Stimulated activated CD4-positive, alpha-beta T cell treated with anti-CD3 and anti-CD28 coated beads, Interleukin-12 subunit alpha, Interleukin-12 subunit beta, amount 100 ng/mL, for 48 hours (primary cell): ENCODE measurements at regions not wholly inside any gene's neighbourhood (a gene's known extent, or its start where the extent isn't known, plus 50 kb on each side); places are given as distances from the start of the nearest gene placed in this dataset.

Source experiments
- DNase-seq, 3 donors: peaks; one replicate each; pipeline ENCODE4 v3.0.0-alpha.2; 2020; ENCODE audit warnings: low read depth in 2 of 3, low spot score in 1 of 3

DNA sequence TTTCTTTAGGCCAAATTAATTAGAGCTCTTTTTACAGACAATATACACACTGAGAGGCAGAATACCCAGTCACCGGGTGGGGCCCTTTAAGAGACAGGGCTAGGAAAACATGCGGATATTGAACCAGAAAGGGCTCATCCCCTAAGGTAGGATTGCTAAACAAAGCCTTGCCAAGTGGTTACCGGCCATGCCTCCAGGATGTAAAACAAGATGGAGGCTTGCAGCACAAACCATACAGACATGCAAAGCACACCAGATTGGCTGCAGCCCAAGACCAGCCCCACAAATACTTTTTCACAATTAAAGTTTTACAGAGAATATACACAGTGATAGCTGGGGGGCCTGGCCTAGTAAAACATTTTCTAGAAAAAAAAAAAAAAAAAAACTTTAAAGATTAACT lies 210.0 kb downstream of the KLHL4 start:
- no peak for DNase-seq

DNA sequence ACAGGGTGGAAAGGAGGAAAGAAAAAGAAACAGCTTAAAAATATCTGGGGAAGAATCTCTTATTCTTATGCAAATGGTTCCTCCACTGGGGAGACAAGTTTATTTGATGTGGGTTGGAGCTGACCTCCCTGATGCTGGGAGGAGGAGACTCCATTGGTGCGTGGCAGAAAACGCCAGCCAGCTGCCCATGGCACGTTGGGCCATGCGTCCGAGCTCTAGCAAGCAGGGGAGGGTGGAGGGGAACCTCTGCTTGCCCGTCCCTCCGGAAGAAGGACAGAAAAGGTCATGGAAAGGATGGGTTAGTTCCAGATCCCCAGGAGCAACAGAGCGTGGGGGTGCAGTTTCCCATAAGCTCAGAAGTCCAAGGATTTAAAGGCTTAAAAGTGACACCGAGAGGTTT lies 210.4 kb downstream of the KLHL4 start:
- no peak for DNase-seq

DNA sequence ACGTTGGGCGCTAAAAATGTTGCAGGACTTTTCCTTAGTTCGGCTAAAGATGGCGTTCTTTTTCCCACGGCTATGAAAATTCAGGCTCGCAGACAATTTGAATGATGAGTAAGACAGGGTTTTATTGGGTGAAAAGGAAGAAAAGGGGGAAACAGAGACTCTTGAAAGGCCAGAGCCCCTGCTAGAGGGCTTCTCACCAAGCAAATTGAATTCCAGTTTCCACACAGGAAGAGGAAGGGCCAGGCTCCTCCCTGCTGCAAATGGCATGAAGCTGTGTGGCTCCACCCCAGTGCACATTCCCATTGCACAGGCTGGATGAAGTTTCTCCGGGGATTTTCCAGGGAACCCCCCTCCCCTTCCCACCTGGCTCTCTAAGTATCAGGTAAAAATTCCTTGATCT lies 210.9 kb downstream of the KLHL4 start:
- DNase-seq = no peak

DNA sequence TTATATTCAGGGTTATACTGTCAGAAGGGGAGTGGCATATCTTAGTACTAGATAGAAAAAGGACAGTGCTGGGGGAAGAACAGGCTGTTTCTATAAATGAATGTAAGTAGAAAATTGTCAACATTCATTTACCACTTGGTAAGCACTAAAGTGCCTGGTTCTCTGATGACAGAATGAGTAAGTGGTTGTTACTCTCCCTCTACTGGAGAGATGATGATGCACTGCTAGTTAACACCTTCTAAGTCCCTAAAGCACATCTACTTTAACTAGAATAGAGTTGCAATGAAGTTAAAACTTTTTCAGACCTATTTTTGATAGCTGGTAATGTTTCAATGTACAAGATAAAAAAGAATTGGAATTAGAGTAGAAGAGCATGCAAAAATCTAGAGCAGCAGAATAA lies 214.5 kb downstream of the KLHL4 start:
- DNase-seq = no peak

DNA sequence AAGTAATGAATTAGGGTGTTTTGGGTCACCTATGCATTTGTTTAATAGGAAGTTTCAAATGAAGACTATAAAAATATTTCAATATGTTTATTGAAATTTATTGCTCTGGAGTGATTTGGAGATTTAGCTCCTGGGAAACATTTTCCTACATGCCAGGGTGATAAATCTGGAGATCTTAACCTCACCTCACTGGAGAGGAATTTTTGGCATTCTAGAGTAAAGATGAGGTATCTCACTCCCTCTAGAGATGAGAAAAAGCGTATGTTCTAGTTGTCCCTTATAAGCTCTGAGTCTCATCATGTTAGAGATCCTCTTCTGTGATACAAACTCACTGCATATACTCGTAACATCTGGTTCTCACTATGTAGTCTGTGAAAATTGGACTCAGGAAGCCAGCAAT lies 219.0 kb downstream of the KLHL4 start:
- no peak for DNase-seq

DNA sequence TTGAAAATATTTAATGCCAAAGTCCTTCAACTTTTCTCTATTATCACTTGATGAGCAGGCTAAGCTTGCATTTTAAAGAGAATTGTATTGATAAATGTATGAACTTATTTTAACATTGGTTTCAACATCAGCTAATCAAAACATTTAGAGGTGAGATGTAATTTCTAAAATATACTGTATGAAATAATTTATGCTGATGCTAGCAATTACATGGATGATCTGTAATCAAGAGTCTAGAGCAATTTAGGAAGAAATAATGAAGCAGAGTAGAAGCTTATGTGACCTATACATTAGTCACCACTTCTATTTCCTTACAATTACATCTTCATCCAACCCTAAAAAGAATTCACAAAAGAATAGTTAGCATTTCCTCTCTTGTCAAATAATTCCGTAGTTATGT lies 226.8 kb downstream of the KLHL4 start:
- DNase-seq = no peak

DNA sequence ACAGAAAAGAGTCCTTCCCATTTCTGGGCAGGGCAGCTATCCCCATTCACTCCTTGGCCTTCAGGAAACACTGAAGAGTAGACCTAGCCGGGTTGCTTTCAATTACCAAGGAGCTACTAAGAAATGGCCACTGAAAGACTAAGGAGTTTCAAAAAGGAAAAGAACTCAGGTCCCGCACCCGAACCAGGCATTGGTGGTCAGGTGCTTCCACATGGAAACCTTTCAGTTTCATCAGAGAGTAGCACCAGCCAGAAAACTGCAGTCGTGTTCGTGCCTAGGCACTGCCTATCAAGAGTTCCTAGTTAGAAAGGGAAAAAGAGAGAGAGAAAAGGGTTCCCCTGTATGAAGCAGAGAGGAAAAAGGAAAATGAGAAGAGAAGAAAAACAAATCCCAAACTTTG lies 237.9 kb downstream of the KLHL4 start:
- DNase-seq = no peak

DNA sequence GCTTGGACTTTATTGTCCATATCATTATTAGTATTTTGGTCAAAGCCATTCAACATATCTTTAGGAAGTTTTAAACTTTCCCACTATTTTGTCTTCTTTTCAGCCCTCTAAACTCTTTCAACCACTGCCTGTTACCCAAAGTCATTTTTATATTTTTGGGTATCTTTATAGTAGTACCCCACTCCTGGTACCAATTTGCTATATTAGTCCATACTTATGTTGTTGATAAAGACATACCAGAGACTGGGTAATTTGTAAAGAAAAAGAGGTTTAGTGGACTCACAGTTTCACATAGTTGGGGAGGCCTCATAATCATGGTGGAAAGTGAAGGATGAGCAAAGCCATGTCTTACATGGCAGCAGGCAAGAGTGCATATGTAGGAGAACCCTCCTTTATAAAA lies 271.4 kb downstream of the KLHL4 start:
- DNase-seq = no peak

DNA sequence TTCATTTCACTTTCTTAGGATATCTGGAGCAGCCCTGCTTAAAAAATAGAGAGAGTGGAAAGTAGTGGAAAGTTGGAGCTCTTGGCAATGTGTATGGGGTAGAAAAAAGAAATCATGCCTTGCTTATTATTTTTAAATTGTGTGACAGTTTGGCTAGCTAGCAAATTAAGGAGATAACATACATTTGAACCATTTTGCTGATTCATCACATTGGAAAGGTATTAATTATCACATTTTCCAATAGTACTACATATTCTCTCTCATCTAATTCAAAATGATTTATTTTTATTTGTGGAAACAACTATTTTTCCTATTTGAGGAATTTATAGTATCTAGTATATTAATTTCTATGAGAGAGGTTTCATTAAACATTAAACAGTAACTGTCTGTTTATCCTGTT lies 280.4 kb downstream of the KLHL4 start:
- DNase-seq = no peak

DNA sequence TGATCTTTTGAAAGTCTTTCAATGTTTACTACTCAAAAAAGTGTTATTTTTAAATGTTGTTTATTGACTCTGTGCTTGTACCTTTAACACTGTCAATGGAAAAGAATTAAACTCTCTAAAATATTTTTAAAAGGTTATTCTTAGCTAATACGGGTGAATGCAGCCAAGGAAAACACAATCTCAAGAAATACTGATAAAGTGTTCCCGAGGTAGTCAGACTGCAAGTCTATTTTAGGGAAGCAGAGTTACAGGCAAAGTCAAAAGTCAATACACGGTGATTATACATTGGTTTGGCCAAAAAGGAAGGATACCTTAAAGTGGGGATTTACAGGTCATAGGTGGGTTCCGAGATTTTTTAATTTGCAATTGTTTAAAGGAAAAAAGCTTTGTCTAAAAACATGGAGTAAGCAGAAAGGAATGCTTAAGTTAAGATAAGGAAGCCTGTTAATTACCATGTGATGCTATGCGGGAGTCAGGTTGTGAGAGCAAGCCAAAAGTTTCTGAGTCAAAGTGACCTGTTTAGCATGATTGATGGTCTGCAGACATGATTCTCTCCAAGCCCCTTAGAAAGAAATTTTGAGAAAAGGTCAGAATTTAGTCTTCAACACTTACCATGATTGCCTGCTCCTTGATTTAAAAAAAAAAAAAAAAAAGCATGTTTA lies 288.4 kb downstream of the KLHL4 start:
- DNase-seq = no peak

DNA sequence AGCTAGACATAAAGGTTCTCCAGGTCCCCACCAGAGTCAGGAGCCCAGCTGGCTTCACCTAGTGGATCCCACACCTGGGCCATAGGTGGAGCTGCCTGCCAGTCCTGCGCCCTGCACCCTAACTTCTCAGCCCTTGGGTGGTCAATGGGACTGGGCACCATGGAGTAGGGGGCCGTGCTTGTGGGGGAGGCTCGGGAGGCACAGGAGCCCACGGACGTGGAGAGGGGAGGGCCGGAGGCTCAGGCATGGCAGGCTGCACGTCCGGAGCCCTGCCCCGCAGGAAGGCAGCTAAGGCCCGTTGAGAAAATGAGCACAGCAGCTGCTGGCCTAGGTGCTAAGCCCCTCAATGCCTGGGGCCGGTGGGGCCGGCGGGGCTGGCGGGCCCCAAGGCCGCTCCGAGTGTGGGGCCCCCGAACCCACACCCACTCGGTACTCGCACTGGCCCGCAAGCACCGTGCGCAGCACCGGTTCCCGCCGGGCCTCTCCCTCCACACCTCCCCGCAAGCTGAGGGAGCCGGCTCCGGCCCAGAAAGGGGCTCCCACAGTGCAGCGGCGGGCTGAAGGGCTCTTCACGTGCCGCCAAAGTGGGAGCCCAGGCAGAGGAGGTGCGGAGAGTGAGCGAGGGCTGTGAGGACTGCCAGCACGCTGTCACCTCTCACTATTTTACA lies 291.1 kb downstream of the KLHL4 start:
- DNase-seq = no peak

DNA sequence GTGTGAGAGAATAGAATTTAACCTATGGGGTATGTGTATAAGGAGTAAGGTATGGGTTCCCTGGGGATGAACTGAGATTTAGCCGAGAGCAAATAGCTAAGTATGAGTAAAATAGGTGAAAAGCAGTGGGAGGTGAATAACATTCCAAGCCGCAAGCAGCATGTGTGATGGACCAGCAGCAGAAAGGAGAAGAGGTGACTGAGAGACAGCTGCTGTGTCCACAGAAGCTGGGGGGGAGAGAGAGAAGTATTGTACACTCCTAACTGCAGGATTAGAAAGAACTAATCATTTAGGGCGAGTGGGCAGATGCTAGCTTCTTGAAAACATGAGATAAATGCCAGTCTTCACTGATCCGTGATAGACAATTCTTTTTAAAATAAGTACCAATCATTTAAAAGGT lies 296.0 kb downstream of the KLHL4 start:
- no peak for DNase-seq

DNA sequence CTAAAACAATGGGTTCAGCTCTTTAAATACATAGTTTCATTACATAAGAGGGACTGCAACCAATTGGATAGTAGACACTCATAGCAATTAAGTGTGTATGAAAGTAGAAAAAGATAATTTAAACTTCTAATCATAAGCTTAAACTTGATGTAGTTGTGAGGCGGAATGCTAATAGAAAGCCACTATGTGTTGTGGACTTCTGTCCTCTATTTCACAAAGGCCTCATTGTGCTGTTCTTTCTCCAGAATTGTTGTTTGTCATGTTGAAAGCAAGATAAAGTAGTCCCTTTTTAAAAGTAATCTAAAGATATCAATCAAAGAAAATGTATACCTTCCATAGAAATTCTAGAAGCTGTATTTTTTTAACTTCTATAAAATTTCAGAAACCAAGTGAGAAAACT lies 329.4 kb downstream of the KLHL4 start:
- DNase-seq = no peak

DNA sequence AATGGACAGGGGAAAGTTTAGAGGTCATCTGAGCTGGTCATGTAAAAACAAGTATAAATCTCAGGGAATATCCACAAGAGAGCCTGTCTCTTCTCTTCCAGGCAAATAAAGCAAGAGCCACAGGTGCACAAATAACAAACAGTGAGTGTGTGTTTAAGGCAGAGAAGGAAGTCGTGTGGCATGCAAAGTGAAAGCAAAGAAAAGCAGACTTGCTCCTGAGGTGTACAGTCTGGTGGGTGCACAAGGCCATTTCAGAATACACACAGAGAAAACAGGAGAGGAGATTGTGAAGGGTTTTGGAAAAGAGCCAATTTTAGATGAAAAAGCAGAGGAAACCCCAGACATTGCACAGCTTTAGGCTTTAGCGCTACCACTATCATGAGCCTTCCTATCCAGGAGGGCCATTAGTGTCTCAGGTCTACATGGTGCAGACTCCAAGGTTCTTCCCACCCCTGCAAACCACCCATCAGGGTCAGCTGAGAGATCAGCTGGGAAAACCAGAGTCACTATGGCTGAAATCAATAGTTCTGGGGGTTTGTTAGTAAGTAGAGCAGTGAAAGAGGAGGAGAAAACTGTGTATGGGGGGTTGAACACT lies 355.8 kb downstream of the KLHL4 start:
- DNase-seq = no peak

DNA sequence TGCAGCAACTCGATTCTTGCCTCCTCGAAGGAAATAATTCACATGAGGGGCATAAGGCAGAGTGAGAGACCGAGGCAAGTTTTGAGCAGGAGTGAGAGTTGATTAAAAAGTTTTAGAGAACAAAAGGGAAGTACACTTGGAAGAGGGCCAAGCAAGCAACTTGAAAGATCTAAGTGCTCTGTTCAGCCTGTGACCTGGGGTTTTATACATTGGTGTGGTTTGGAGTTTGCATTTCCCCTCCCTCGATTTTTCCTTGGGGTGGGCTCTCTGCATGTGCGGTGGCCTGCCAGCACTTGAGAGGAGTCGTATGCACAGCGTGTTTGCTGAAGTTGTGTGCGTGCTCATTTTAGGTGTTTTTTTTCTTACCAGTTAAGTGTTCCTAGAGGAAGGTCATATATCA lies 356.4 kb downstream of the KLHL4 start:
- no peak for DNase-seq

DNA sequence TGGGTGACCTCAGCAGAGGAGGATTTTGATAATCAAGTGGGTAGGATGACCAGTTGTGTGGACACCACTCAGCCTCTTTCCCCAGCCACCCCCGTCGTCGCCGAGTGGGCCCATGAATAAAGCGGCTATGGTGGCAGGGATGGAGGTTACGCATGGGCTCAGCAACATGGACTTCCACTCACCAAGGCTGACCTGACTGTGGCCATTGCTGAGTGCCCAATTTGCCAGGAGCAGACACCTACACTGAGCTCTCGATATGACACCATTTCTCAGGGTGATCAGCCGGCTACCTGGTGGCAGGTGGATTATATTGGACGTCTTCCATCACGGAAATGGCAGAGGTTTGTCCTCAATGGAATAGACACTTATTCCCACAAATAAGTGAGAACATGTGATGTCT lies 361.3 kb downstream of the KLHL4 start:
- DNase-seq = no peak

DNA sequence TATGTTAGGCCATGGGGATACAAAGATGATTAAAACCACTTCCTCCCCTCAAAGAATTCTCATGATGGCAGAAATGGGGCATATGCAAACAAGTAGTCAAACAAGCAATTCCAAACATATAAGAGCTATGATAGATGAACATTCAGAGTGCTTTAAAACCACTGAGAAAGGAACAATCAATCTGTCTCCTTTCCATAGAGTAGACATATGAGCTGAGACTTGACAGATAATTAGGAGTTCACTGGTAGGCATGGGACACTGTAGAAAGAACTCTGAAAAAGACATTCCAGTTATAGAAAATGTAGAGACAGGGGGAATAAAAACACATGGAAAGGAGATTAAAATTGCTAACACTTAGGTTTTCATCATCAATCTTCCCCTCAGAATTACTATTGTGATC lies 372.8 kb downstream of the KLHL4 start:
- no peak for DNase-seq

DNA sequence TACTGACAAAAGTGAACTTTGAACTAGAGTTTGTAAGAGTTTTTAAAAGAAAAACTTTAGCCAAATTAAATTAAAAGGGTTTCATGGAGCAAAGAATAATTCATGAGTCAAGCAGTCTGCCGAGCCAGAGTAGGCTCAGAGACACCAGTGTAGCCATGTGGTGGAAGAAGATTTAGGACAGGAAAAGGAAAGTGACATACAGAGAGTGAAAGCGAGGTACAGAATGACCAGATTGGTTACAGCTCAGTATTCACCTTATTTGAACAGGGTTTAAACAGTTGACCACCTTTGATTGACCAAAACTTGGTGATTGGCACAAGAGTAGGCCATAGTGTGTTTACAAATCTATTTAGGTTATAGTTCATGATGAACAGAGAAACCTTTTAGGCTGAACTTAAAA lies 377.8 kb downstream of the KLHL4 start:
- DNase-seq = no peak

DNA sequence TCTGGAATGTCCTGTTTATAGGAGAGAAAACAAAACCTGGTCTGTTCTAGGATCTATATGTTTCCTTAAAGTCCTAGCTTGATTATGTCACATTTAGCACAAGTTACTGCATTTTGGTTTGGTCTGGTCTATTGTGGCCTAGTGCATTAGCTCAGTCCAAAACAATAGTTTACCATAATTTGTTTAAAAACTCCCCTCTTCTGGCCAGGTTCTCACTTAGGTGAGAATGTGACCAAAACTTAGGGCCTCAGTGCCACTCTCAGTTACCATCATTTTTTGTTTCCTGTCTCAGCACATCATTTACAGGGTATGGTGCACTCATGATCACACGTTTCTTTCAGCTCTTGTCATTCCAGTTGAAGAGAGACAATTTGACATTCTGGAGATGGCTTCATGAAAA lies 378.5 kb downstream of the KLHL4 start:
- DNase-seq = no peak

DNA sequence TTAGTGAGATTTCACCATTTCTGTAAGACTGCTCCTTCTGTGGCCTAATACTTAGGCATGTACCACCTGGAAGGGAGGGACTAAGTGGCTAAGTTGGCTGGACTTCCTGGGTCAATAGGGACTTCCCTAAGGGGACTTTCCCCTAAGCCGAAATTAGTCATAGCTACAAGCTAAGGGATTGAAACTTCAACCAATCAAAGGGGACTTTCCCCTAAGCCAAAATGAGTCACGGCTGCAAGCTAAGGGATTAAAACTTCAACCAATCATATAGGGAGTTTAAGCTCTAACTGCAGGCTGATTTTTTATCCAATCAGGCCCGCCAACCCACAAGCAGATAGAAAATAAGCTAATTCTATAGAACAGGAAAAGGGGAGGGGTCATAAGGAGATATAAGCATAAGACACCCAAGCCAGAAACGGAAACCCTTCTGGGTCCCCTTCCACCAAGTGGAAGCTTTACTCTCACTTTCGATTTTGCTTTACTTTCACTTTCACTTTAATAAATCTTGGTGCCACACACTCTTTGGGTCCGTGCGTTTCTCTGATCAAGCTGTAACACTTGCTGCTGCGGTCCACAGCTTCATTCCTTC lies 382.8 kb downstream of the KLHL4 start:
- DNase-seq = peak in 1 of 3 donors; percentile 35

DNA sequence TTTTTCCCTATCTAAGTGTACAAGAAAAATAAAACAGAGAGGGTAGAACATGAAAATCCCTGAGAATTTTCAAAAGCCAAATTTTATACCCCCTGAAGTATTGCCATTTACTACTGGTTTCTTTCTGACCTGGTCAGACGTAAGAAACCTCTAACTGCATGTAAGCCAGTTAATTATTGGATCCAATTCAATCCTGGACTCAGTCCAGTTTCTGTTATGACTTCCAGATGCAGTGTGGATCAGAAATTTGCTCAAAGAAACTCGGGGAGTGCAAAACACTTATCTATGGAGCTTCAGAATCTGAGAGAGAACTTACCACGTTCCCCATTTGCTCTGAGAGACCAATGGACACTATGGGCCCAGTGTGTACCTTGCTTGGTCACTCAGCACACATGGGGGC lies 383.5 kb downstream of the KLHL4 start:
- DNase-seq = no peak

DNA sequence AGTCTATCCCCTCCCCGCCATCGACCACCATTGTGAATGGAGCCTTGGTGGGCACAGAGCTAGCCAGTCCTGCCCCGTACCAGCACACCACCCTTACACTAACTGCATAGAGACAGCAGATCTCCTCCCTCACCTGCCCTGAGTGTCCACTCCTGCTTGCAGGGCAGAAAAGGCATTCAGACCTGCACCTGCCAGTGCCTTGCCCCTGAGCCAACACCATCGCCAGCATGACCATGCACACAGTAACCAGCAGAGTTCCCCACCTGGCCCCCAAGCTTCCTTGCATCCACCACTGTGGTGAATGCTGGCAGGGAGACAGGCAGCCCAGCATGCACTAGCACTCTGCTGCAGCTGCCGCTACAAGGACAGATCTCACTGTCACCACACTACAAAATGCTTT lies 397.1 kb downstream of the KLHL4 start:
- no peak for DNase-seq

DNA sequence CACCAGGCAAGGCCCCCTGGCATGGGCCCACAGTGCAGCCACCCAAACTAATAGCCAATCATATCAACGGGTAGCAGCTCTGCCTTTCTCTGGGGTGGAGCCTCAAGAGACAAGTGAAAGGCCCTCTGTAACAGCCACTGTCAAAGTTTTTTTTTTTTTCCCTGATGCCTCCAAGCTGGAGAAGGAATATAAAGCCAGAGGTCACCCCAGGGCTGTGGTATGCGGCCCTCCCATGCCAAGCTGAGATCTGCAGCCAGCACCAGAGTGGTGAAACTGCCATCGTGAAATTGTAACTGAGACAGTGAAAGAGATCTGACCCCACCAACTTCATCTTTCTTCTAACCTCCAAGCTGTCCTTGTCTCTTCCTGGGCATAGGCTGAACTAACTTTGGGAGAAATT lies 407.0 kb downstream of the KLHL4 start:
- no peak for DNase-seq
